Ovary (tissue), 3 donors: ENCODE measurements at regions not wholly inside any gene's neighbourhood (a gene's known extent, or its start where the extent isn't known, plus 50 kb on each side); places are given as distances from the start of the nearest gene placed in this dataset.

Source experiments
- EP300 ChIP-seq: sonication (generic); formaldehyde crosslinking; IDR thresholded peaks from one replicate; pipeline ENCODE4 v1.6.1; 2017; ENCODE audit warnings: antibody characterized with exemption
- POLR2A ChIP-seq: fragments of 450-650 bp; IDR thresholded peaks from one replicate; pipeline ENCODE4 v1.6.1; 2017; ENCODE audit warnings: antibody characterized with exemption, mild to moderate bottlenecking, moderate library complexity
- TF ChIP-seq, protein P1 (sequence below), 3 donors: fragments of 450-650 bp in 2 of 3; fragments of 200-600 bp in 1 of 3; IDR thresholded peaks; one replicate each; pipeline versions ENCODE4 v1.5.1 to v1.8.0; 2016 to 2022; ENCODE audit warnings: antibody characterized with exemption in 3 of 3, mild to moderate bottlenecking in 1 of 3
- donor health status: DM: no; HTN: no; CAD: no.

DNA sequence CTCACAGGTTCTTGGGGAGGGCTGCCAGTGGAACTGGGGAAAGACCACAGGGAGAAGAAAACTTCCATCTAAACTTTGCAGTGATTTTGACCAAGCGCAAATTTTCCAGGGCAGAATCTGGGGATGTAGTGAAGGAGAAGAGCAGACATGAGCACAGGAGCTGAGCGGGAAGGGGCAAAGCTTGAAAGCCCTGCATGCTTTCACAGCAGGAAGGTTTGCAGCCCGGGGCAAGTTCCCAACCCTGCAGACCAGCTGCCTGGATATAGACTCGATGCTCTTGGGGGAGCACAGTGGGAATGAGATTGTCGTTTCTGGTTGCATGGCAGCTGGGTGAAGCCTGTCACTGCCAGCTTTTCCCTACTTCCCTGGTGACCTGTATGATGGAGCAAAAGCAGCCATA lies 276.8 kb upstream of the RORB start:
- TF ChIP-seq, protein P1, sequence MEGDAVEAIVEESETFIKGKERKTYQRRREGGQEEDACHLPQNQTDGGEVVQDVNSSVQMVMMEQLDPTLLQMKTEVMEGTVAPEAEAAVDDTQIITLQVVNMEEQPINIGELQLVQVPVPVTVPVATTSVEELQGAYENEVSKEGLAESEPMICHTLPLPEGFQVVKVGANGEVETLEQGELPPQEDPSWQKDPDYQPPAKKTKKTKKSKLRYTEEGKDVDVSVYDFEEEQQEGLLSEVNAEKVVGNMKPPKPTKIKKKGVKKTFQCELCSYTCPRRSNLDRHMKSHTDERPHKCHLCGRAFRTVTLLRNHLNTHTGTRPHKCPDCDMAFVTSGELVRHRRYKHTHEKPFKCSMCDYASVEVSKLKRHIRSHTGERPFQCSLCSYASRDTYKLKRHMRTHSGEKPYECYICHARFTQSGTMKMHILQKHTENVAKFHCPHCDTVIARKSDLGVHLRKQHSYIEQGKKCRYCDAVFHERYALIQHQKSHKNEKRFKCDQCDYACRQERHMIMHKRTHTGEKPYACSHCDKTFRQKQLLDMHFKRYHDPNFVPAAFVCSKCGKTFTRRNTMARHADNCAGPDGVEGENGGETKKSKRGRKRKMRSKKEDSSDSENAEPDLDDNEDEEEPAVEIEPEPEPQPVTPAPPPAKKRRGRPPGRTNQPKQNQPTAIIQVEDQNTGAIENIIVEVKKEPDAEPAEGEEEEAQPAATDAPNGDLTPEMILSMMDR (IDR thresholded peaks at IDR 0.05) = no peak
- no peak for TF ChIP-seq POLR2A
- no peak for TF ChIP-seq EP300
